Frontal cortex (tissue), 3 donors: ENCODE measurements at regions not wholly inside any gene's neighbourhood (a gene's known extent, or its start where the extent isn't known, plus 50 kb on each side); places are given as distances from the start of the nearest gene placed in this dataset.

ENCODE experiments used
- DNase-seq, 2 donors: peaks; one replicate each; pipeline ENCODE4 v3.0.0; 2012; ENCODE audit warnings: low spot score in 2 of 2
- FAIRE-seq: peaks from 2 replicates; lab custom pipeline; 2012; peaks lifted over from hg19 to GRCh38; lab: Jason Lieb, UNC
- donor health status: control.
- donor health status: control.
- donor health status: control.

DNA sequence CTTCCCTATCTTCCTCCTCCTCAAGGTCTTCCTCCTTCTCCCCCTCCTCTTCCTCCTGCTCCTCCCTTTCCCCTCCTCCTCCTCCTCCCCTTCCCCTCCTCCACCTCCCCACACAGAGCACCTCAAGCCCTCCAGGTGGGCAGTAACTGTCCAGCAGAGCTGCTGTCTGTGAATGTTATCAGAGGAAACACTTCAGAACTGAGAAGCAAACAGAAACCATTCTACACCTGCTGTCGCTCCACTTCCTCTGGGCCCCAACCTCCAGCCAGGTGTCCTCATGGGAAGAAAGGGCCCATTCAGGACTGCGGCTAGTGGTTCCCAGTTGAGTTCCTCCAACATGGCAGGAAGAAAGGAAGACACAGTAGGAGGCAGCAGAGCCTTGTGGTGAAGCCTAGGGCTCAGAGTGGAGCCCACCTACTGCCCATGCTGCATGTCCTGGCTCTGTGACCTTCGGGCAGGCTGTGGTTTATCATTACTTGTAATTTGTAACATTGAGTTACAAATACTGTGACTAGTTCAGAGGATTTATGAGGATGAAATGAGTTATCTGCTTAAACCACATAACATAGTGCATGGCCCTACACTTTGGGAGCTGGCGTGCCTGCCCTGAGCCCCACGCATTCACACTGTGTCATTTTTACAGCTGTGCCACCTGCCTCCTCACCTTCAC is 165.9 kb upstream of the ID2 start:
- DNase-seq, result no peak
- FAIRE-seq, result no peak

DNA sequence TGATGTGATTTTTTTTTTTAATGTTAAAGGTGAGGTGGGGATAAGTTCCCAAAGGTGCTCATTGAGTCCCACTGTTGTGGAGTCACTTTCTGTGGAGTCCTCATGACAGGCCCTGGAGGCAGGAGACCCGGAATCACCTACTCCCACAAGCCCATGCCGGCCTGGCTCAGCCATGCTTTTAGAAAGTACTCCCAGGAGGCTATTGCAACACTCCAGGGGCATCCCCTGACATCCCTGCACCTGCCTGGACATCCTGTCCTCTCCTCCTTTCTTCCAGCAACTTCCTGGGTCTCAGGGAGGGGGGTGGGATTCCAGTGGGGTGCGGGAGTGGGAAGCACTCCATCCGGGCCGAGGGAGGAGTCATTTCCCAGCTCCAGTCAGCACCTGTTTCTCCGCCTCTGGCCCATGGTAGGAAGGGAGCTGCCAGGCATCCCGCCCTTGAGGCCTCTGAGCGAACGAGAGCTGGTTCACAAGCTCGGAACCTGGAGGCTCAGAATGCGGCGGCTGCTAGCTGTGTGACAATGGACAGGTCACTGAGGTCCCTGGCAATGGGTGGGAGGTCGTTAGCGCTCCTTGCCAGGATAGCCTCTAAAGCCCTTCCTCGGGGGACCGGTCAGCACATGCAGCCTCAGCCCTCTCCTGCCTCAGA is 163.9 kb upstream of the ID2 start:
- DNase-seq (no peak), FAIRE-seq (no peak)

DNA sequence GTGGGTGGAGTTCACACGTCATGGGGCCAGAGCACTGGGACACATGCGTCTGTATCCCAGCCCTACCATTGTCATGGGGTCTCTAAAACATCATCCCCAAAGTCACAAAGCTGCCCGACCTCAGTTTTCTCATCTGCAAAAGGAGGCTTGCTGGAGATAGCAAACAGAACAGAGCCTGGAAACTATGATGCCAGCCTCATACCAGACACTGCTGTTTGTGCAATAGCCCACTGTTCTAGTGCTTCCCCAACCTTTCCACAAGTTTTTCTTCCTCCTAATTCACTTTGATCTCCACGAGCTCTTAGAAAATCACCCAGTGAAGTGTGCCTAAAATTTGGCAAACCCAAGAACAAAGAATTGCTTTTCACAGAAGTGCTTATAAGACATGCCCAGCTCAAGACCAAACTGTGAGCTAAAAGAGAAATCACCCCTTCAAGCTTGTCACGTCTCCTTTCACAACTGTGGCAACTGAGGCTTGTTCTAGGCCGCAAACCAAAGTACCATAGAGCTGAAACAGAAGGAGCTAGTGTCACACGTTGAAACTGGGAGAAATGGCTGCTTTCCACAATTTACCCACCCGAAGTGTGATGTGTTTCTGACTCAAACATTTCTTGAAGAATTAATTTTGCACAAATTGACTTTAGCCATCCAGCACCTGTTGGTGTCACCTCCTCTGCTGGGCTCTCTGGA is 162.7 kb upstream of the ID2 start:
- no peak for FAIRE-seq
- DNase-seq, result no peak

DNA sequence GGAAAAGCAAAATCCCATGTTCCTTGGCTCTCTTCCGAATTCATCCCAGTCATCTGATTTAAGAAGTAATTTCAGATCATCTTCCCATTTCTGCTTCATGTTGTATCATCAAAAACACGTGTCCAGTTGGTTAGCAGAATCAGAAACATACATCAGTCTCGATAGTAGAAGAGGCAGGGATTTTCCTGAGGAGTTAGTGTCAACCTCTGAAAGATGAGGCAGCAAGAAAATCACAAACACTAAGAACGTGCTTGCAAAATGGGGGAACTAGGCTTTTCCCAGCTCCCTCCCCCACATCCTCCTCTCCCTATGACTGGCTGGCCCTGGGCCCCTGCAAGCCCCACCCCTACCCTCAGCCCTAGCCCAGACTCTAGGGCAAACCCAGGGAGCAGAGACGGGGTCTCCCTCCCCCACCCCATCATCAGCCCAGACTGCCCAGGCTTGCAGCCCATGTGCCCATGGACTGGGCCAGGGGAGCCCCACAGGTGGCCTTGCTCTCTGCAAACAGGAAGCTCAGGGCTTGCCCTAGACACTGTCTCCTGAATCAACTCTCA is 161.0 kb upstream of the ID2 start:
- DNase-seq, result no peak
- FAIRE-seq, result no peak

DNA sequence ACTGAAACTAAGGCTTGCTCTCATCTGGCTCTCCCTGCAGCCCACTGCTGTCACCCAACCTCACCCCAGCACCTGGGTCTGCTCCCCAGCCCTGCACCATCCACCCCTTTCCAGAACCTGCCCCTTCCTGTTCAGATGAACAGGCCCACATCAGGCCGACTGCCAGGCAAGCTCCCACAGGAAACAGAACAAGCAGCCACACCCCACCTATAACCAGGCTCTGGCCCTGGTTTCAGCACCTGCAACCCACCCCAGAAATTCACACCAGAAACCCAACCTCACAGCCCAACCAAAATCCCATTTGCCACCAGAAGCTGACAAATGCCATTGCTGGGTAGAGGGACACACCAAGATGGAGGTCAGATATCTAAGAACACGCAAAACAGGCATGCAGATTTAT is 159.2 kb upstream of the ID2 start:
- FAIRE-seq, result no peak

DNA sequence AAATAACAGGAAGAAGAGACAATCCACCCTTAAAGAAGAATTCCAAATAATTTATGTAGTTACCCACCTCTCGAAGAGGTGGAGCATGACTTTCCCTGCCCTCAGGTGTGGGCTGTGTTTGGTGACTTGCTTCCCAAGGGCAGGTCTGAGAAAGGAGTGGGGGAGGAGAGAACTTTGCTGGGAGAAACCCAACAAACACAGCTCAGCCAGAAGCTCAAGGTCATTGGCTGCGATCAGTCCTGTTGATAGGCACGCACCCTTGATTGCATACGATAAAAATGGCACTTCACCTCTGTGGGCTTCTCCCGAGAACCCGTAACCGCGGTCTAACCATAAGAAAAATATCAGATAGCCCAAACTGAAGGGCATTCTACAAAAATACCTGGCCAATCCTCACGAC is 157.5 kb upstream of the ID2 start:
- no peak for DNase-seq
- FAIRE-seq, result no peak

More for the DNA sequence above, 159.2 kb upstream of the ID2 start:
- no peak for DNase-seq

DNA sequence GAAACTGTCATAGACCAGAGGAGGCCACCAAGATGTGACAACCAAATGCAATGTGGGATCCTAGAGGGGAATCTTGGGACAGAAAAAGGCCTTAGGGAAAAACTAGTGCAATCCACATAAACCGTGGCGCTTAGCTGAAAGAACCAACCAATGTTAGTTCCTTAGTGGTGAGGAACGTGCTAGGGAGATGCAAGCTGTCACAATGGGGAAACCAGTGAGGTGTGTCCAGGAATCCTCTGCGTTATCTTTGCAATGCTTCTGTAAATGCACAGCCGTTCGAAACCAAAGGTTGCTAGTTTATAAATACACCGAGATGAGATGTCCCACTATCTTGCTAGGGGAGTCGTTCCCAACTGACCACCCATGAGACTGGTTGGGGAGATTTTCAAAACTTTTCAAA is 157.0 kb upstream of the ID2 start:
- DNase-seq (no peak), FAIRE-seq (no peak)

DNA sequence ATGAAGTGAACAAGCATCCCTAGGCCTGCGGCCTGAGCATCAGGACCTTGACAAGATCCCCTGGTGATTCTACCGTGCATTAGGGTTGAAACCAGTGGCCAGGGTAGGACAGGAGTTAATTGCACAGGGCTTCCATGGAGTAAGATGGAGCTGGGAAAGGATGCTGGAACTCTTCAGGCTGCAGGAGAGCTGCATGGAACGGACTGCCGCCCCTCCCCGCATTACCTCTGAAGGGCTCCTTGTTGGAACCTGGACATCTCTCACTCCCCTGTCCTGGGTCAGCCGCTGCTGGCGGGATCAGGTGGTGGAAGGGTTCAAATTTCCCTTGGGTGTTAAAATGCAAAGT is 156.6 kb upstream of the ID2 start:
- no peak for DNase-seq
- no peak for FAIRE-seq

DNA sequence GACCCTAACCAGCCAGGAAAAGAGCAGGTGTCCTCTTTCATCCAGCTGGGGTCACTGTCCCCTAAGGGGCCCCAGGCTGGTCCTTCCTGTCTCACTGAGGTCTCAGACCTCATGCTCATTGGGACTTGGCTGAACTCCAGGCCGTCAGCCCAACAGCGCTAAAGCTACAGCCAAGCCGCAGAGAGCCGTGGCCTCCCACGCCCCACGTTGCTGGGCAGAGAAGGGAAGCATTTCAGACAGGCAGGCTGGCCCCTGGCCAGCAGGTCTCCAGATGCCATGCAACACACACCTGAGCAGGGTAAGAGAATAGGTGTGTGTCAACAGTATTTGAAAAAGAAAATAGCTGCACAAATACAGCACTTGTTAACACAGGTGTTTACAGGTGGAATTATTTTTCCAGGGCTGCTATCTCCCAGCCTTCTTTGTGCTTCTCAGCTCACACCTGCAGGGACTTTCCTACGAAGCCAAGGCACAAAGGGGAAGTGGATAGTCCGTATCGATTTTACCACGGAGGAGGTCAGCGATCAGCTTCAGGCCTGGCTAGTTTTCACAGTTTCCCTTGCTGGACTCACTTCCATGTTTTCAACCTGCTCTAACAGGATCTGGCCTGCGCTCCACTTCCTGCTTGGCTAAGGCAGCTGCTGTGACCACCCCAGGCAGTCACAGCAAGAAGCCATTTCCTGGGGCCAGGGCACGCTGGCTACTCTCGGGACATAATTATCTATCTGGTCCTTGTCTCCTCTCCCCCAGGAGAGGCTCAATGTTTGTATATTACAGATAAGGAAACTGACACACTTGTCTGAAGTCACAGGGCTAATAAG is 156.1 kb upstream of the ID2 start:
- FAIRE-seq (no peak), DNase-seq (peak in 1 of 2 donors; percentile 61)

DNA sequence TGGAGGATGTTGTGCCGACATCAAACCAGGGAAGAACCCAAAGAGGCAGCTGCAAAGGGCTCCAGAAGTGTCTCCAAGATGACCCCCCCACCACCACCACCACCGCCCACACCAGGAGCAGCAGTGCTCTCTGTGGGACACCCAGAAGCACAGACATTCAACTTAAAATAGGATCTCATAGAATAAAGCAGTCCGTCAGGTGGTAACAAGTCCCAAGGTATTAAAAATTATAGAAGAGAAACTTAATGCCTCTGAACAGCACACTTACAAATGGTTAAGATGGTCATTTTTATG is 155.5 kb upstream of the ID2 start:
- DNase-seq (no peak), FAIRE-seq (no peak)

DNA sequence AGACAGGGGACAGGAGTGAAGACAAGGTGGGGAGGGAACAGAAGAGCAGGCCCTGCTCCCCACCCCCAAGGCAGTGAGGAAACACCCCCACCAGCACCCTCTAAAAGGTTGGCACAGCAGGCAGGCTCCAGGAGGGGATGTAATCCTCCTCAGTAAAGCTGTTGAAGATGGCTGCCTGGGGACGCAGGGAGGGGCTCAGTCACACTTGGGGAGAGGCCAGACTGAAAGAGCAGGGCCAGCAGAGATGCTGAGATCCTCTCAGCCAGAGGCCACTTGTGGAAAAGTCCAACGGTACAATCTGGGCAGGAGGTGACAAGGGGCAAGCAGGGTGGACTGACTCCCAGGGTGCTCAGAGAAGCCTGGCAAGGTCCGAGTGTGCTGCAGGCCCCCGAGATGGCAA is 154.8 kb upstream of the ID2 start:
- FAIRE-seq, result no peak
- no peak for DNase-seq

DNA sequence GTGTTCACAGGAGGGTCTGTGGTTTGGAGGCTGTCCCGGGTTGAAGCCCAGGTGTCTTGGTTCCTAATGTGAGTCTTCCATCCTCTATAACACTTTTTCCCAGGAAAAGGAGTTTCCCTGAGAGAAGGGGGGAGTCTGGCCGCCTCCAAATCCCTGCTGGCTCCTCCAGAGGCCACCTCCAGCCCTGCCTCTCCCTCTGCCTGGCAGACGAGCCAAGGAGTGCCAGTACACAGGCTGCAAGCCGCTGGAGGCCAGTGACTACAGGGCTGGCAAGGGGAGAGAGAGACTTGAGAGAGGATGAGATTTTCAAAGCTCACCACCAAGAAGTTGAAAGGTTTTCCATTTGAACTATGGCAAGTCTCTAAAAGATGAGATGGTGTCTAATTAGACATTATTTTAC is 154.2 kb upstream of the ID2 start:
- DNase-seq, result no peak
- no peak for FAIRE-seq

DNA sequence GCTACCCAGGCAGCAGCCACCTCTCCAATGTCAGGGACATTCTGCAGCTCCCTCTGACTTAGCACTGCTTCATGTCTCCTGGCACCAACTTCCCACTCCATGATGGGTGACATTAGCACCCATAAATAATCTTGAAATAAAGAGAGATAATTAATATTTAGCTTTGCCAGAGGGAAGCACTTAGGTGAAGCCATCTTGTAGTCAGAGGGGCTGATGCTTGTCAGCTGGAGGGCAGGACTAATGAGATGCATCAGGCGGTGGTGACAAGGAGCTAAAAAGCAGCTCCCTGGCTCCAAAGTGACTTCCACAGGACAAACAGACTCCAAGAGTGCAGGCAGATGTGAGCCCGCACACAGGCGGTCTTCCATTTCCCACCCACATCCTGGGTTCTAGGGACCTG is 153.0 kb upstream of the ID2 start:
- FAIRE-seq (no peak), DNase-seq (no peak)

DNA sequence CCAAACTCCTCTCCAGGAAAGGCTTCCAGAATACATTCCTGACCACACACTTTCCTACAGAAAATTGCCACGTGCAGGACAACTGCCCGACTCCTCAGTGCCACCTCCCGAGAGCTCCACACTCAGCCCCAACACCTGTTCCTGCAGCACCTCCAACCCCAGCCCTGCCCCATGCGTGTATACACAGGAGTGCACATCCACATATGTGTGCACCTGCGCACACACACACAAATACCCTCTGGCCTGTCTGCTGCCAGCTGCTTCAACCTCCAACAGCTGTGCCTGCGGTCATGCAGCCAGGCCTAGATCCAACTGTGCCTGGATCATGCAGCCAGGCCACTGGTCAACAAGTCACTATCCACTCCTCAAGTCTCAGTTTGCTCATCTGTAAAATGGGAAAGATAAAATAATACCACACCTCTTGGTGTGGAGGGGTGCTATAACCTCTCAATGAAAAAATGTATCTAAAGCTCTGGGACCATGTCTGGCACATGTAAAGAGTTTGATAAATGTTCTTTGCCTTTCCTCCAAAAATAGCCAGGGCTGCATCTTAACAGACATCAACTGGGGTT is 152.1 kb upstream of the ID2 start:
- no peak for DNase-seq
- FAIRE-seq, result no peak

DNA sequence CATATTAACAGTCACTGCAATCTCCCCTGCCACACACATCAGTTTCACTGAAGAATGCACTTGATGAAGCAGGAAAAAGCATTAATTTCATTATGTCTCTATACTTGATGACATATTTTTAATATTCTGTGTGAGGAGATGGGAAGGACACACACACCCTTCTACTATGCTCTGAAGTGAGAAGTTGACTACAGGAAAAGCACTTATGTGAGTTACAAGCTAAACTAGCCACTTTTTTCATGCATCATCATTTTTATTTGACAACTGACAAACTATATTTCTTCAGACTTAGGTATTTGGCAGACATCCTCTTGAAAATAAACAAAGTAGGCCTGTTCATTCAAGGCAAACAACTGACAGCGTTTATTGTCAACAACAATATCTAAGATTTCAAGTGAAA is 150.4 kb upstream of the ID2 start:
- FAIRE-seq (no peak), DNase-seq (no peak)

DNA sequence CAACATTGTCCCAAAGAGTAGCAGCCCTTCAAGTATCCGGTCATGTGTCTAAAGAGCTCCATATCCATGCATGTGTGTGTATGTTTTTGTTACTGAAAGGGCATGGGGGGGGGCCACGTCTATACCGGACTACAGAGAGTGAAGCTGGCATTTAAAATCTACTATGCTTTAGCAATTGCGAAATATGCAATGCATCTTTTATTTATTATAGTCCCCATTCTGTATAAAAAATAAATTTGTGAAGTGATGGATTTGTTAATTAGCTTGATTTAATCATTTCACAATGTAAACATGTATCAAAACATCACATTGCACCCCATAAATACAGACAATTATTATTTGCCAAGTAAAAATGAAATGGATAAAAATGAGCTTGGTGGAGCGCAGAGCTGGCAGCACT is 149.4 kb upstream of the ID2 start:
- no peak for FAIRE-seq
- DNase-seq, result no peak

DNA sequence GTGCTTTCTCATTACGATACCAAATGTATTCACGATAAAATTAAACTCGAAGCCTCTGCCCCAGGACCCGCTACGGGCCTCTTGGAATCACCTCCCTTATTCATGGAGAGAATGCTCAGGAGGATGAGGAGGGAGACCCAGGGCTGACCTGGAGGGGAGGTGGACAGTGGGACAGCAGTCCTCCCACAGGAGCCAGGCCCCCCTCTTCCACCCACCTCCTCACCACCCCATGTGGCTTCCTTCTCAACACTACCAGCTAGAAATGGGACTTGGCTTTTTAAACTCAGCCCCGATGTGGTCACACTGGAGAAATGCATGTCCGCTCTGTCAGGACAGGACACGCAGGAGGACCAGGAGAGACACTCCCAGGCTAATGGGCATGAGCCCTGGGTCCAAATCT is 147.9 kb upstream of the ID2 start:
- no peak for FAIRE-seq
- no peak for DNase-seq

DNA sequence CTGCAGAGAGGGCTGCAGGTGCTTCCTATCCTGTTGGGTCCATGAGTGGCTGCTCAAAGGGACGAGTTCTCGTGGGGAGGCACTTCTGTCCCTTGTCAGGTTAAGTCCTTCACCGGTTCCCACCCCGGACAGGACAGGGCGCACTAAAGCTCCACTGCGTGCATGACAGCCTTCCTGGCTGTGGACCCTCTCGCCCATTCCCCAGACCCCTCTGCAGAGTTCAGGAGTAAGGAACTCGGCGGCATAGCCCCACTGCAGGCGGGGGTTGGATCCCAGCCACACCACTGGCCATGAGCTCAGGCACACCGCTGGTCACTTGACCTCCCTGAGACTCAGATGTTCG is 147.5 kb upstream of the ID2 start:
- FAIRE-seq (no peak), DNase-seq (no peak)

DNA sequence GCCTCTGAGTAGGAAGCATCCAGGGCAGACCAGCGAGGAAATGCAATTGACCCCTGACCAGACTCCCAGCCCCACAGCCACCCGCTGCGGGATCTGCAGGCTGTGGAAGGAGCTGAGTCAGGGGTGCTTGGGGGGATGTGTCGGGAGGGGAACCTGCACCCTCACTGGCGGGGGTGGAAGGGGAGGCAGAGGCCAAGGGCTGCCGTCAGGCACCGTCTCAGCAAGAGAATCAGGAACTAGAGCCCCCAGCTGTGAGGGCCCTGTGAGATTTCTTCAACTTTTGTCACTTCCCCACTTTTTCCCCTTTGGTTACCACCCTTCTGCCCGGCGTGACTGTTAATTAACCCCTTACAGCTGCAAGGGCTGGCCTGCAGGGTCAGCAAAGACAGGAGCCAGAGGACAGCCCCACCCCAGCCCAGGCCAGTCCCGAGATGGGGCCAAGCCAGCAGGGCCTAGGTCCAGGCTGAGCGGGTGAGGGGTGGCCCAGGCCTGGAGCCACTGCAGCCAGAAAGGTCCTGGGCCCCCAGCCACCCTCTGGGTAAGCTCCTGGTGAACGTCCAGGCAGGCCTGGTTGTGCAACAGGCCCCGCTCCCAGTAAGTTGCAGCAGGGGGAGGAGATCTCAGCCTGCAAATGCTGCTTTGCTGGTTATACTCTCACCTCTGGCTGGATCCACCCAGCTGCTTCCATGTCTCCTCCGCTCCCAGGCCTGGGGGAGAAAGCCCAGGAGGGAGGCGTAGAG is 147.0 kb upstream of the ID2 start:
- FAIRE-seq, result no peak
- DNase-seq, result peak; percentile 36 to 52

DNA sequence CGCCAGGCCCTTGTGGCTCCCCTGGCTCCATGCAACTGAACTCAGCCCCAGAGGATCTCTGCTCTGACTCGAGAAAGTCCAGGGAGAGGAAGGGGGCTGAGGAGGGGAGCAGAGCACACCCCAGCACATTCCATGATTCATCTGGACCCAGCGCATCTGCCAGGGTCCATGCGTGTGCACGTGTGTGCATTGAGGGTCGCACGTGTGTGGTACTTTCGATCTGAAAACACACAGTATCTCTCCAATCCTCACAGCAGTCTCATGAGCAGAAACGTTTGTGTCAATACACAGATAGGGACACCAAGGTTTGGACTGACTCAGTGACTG is 146.4 kb upstream of the ID2 start:
- DNase-seq, result no peak
- no peak for FAIRE-seq
